ENCODE measurements at regions not wholly inside any gene's neighbourhood (a gene's known extent, or its start where the extent isn't known, plus 50 kb on each side); places are given as distances from the start of the nearest gene placed in this dataset.
A peak's percentile ranks its signal among the peaks of the same experiment; 100 is the strongest.

GRCh38 chr7:110529175-110529574, 561.8 kb upstream of the LRRN3 start (continued):
- TF ChIP-seq SMYD3 (CRISPR knock-in tag; IDR thresholded peaks at IDR 0.05): no peak
- TF ChIP-seq ZNF563 (CRISPR knock-in tag; IDR thresholded peaks at IDR 0.05): no peak
- TF ChIP-seq, protein P1, sequence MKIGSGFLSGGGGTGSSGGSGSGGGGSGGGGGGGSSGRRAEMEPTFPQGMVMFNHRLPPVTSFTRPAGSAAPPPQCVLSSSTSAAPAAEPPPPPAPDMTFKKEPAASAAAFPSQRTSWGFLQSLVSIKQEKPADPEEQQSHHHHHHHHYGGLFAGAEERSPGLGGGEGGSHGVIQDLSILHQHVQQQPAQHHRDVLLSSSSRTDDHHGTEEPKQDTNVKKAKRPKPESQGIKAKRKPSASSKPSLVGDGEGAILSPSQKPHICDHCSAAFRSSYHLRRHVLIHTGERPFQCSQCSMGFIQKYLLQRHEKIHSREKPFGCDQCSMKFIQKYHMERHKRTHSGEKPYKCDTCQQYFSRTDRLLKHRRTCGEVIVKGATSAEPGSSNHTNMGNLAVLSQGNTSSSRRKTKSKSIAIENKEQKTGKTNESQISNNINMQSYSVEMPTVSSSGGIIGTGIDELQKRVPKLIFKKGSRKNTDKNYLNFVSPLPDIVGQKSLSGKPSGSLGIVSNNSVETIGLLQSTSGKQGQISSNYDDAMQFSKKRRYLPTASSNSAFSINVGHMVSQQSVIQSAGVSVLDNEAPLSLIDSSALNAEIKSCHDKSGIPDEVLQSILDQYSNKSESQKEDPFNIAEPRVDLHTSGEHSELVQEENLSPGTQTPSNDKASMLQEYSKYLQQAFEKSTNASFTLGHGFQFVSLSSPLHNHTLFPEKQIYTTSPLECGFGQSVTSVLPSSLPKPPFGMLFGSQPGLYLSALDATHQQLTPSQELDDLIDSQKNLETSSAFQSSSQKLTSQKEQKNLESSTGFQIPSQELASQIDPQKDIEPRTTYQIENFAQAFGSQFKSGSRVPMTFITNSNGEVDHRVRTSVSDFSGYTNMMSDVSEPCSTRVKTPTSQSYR (CRISPR knock-in tag; IDR thresholded peaks at IDR 0.05; ENCODE audit: borderline replicate concordance): no peak
- TF ChIP-seq, protein P2, sequence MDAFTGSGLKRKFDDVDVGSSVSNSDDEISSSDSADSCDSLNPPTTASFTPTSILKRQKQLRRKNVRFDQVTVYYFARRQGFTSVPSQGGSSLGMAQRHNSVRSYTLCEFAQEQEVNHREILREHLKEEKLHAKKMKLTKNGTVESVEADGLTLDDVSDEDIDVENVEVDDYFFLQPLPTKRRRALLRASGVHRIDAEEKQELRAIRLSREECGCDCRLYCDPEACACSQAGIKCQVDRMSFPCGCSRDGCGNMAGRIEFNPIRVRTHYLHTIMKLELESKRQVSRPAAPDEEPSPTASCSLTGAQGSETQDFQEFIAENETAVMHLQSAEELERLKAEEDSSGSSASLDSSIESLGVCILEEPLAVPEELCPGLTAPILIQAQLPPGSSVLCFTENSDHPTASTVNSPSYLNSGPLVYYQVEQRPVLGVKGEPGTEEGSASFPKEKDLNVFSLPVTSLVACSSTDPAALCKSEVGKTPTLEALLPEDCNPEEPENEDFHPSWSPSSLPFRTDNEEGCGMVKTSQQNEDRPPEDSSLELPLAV (CRISPR knock-in tag; conservative IDR thresholded peaks at IDR 0.05; ENCODE audit: low read depth): no peak
- TF ChIP-seq ZFP36 (IDR thresholded peaks at IDR 0.05; ENCODE audit: borderline replicate concordance, low read depth, low read length, partially characterized antibody): no peak
- no peak for TF ChIP-seq ZNF460 (CRISPR knock-in tag; IDR thresholded peaks at IDR 0.05; ENCODE audit: borderline replicate concordance)
- no peak for TF ChIP-seq MEIS2 (CRISPR knock-in tag; IDR thresholded peaks at IDR 0.05)
- peak; percentile 62 for TF ChIP-seq FOXA3 (CRISPR knock-in tag; IDR thresholded peaks at IDR 0.05)
- no peak for TF ChIP-seq HOXA5 (CRISPR knock-in tag; IDR thresholded peaks at IDR 0.05)
- no peak for TF ChIP-seq MZF1 (CRISPR knock-in tag; IDR thresholded peaks at IDR 0.05; ENCODE audit: borderline replicate concordance)
- TF ChIP-seq, protein P3, sequence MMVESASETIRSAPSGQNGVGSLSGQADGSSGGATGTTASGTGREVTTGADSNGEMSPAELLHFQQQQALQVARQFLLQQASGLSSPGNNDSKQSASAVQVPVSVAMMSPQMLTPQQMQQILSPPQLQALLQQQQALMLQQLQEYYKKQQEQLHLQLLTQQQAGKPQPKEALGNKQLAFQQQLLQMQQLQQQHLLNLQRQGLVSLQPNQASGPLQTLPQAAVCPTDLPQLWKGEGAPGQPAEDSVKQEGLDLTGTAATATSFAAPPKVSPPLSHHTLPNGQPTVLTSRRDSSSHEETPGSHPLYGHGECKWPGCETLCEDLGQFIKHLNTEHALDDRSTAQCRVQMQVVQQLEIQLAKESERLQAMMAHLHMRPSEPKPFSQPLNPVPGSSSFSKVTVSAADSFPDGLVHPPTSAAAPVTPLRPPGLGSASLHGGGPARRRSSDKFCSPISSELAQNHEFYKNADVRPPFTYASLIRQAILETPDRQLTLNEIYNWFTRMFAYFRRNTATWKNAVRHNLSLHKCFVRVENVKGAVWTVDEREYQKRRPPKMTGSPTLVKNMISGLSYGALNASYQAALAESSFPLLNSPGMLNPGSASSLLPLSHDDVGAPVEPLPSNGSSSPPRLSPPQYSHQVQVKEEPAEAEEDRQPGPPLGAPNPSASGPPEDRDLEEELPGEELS (CRISPR knock-in tag; IDR thresholded peaks at IDR 0.05): peak; percentile 42; the same call in 1 of the 2 replicates
- no peak for TF ChIP-seq MAZ (IDR thresholded peaks at IDR 0.05; ENCODE audit: borderline replicate concordance, low read depth, low read length)
- TF ChIP-seq MAZ (CRISPR knock-in tag; IDR thresholded peaks at IDR 0.05; ENCODE audit: low read depth): no peak
- TF ChIP-seq CREB1 (IDR thresholded peaks at IDR 0.05): no peak
- TF ChIP-seq CREB1 (CRISPR knock-in tag; IDR thresholded peaks at IDR 0.05): 0 out of 2 replicates have a peak, but pooled peaks have one; percentile 26
- peak; percentile 71 for TF ChIP-seq ZNF644 (CRISPR knock-in tag; IDR thresholded peaks at IDR 0.05; ENCODE audit: low read depth)
- no peak for TF ChIP-seq ZNF343 (CRISPR knock-in tag; IDR thresholded peaks at IDR 0.05)
- TF ChIP-seq, protein P4, sequence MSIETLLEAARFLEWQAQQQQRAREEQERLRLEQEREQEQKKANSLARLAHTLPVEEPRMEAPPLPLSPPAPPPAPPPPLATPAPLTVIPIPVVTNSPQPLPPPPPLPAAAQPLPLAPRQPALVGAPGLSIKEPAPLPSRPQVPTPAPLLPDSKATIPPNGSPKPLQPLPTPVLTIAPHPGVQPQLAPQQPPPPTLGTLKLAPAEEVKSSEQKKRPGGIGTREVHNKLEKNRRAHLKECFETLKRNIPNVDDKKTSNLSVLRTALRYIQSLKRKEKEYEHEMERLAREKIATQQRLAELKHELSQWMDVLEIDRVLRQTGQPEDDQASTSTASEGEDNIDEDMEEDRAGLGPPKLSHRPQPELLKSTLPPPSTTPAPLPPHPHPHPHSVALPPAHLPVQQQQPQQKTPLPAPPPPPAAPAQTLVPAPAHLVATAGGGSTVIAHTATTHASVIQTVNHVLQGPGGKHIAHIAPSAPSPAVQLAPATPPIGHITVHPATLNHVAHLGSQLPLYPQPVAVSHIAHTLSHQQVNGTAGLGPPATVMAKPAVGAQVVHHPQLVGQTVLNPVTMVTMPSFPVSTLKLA (IDR thresholded peaks at IDR 0.05): no peak
- TF ChIP-seq KAT2B (IDR thresholded peaks at IDR 0.05; ENCODE audit: borderline replicate concordance, low read depth, low read length): 0 out of 2 replicates have a peak, but pooled peaks have one; percentile 10
- TF ChIP-seq, protein P5, sequence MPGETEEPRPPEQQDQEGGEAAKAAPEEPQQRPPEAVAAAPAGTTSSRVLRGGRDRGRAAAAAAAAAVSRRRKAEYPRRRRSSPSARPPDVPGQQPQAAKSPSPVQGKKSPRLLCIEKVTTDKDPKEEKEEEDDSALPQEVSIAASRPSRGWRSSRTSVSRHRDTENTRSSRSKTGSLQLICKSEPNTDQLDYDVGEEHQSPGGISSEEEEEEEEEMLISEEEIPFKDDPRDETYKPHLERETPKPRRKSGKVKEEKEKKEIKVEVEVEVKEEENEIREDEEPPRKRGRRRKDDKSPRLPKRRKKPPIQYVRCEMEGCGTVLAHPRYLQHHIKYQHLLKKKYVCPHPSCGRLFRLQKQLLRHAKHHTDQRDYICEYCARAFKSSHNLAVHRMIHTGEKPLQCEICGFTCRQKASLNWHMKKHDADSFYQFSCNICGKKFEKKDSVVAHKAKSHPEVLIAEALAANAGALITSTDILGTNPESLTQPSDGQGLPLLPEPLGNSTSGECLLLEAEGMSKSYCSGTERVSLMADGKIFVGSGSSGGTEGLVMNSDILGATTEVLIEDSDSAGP (CRISPR knock-in tag; IDR thresholded peaks at IDR 0.05; ENCODE audit: borderline replicate concordance): no peak
- TF ChIP-seq MYNN (CRISPR knock-in tag; IDR thresholded peaks at IDR 0.05; ENCODE audit: low read depth): no peak
- TF ChIP-seq ELF1 (CRISPR knock-in tag; IDR thresholded peaks at IDR 0.05): no peak
